Fibroblast of lung (primary cell): ENCODE measurements at regions not wholly inside any gene's neighbourhood (a gene's known extent, or its start where the extent isn't known, plus 50 kb on each side); places are given as distances from the start of the nearest gene placed in this dataset.

Experiments
- DNase-seq, 2 donors: peaks; one replicate each; pipeline versions ENCODE4 v3.0.0 to v3.0.0-alpha.2; 2010; ENCODE audit warnings: low read depth in 2 of 2
- H2AFZ ChIP-seq: 2 replicates; pipeline ENCODE4 v1.5.1; 2012; ENCODE audit warnings: low read length, control low read depth, inconsistent platforms
- H3K27ac ChIP-seq: 2 replicates; pipeline ENCODE4 v1.5.1; 2011; ENCODE audit warnings: low read length, control low read depth; ENCODE audit not compliant: insufficient read depth
- H3K27me3 ChIP-seq: 2 replicates; pipeline ENCODE4 v1.5.1; 2011; ENCODE audit warnings: mild to moderate bottlenecking, low read length; ENCODE audit not compliant: control insufficient read depth, insufficient read depth
- H3K36me3 ChIP-seq: 2 replicates; pipeline ENCODE4 v1.5.1; 2011; ENCODE audit warnings: low read length; ENCODE audit not compliant: control insufficient read depth, insufficient read depth
- H3K4me1 ChIP-seq: 2 replicates; pipeline ENCODE4 v1.5.1; 2011; ENCODE audit warnings: low read length; ENCODE audit not compliant: control insufficient read depth, insufficient read depth; ENCODE audit errors: extremely low read depth
- H3K4me2 ChIP-seq: 2 replicates; pipeline ENCODE4 v1.5.1; 2011; ENCODE audit warnings: low read length, control low read depth; ENCODE audit not compliant: insufficient read depth; ENCODE audit errors: extremely low read depth
- H3K4me3 ChIP-seq, 4 experiments: fragments of 200-600 bp in 1 of 4; sonication (generic) in 1 of 4; replicated peaks in 1 of 4; 2 replicates each; pipeline ENCODE4 v1.5.1; 2011 to 2016; ENCODE audit warnings: low read length in 4 of 4, low read depth in 3 of 4, mild to moderate bottlenecking in 3 of 4, control low read depth in 2 of 4, inconsistent platforms in 1 of 4, mixed read lengths in 1 of 4; ENCODE audit not compliant: insufficient read depth in 1 of 4; ENCODE audit errors: control extremely low read depth in 1 of 4
- H3K79me2 ChIP-seq: 2 replicates; pipeline ENCODE4 v1.5.1; 2012; ENCODE audit warnings: mild to moderate bottlenecking, low read length, inconsistent platforms; ENCODE audit not compliant: control insufficient read depth, insufficient read depth
- H3K9ac ChIP-seq: 2 replicates; pipeline ENCODE4 v1.5.1; 2011; ENCODE audit warnings: mild to moderate bottlenecking, low read length, control low read depth; ENCODE audit not compliant: insufficient read depth
- H3K9me3 ChIP-seq: 2 replicates; pipeline ENCODE4 v1.5.1; 2012; ENCODE audit warnings: low read depth, low read length; ENCODE audit not compliant: control insufficient read depth, insufficient read depth
- H4K20me1 ChIP-seq: 2 replicates; pipeline ENCODE4 v1.5.1; 2011; ENCODE audit warnings: low read length; ENCODE audit not compliant: control insufficient read depth, insufficient read depth; ENCODE audit errors: extremely low read depth
- EZH2 ChIP-seq: IDR thresholded peaks from 2 replicates; pipeline ENCODE4 v1.5.1; 2012; ENCODE audit warnings: low read length, control low read depth, mild to moderate bottlenecking; ENCODE audit errors: missing control alignments
- TF ChIP-seq, protein P1 (sequence below), 2 donors: IDR thresholded peaks in 1 of 2; conservative IDR thresholded peaks in 1 of 2; 1 replicate in 1 of 2; 2 replicates in 1 of 2; pipeline ENCODE4 v1.5.1; 2011 to 2012; ENCODE audit warnings: low read length in 2 of 2, control low read depth in 1 of 2, inconsistent platforms in 1 of 2, low read depth in 1 of 2, mild to moderate bottlenecking in 1 of 2

GRCh38 chr3:177513815-177514610, 316.7 kb upstream of the TBL1XR1 start:
- Histone ChIP-seq H3K27ac (no peak overlapping the region), H3K79me2 (no peaks in the 10 kb centered on the region), H3K4me2 (no peak overlapping the region), H3K4me1 (peaks cover 21% of the 10 kb centered on the region), H3K27me3 (no peaks in the 10 kb centered on the region), H4K20me1 (no peaks in the 10 kb centered on the region), H3K9me3 (no peaks in the 10 kb centered on the region), H3K4me3 (no peak overlapping the region), H2AFZ (no peak overlapping the region), H3K9ac (no peak overlapping the region), H3K36me3 (no peaks in the 10 kb centered on the region)
- DNase-seq: peak in 1 of 2 donors; percentile 47
- TF ChIP-seq, protein P1, sequence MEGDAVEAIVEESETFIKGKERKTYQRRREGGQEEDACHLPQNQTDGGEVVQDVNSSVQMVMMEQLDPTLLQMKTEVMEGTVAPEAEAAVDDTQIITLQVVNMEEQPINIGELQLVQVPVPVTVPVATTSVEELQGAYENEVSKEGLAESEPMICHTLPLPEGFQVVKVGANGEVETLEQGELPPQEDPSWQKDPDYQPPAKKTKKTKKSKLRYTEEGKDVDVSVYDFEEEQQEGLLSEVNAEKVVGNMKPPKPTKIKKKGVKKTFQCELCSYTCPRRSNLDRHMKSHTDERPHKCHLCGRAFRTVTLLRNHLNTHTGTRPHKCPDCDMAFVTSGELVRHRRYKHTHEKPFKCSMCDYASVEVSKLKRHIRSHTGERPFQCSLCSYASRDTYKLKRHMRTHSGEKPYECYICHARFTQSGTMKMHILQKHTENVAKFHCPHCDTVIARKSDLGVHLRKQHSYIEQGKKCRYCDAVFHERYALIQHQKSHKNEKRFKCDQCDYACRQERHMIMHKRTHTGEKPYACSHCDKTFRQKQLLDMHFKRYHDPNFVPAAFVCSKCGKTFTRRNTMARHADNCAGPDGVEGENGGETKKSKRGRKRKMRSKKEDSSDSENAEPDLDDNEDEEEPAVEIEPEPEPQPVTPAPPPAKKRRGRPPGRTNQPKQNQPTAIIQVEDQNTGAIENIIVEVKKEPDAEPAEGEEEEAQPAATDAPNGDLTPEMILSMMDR (conservative IDR thresholded peaks at IDR 0.05 in 1 of 2, IDR thresholded peaks at IDR 0.05 in 1 of 2; ENCODE audit: low read depth in 1 of 2, low read length in 2 of 2): no peak
- no peak for TF ChIP-seq EZH2

DNA sequence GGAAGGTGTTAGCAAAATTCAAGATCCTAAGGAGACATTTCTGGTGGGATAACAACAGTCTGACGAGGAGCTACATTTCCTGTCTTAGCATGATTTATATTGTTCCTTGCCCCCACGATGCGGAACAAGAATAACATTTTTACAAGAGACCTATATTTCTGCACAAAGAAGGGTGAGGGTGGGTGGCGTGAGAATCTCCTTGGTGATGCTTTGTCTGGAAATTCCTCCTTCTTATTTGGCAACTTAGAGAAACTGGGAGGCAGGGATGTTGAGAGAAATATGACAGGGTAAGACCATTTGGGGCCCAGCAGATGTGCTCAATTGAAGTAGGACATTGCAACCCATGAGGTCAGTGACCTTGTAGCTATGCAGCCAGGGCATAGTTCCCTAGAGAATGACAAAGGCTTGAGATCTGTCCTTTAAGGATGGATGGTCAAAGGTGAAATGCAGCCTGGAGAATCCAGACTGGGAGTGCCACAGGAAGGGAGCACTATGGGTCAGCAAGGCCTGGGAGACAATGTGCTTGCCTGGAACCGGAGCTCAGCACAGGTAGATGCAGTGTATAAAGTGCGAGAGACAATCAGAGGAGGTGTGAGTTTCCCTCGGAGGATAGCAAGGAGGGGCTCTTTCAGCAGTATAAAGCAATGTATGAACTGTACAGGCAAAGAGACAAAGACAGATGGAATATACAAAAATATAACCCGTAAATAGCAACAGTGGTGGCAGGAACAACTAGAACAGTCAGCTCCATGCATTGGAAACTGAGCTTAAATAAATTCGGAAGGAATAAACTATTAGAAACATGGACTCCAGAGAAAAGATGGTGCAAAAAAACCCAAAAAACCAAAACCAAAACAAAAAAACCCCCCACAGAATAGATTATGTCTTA, 317.6 kb upstream of the TBL1XR1 start:
- Histone ChIP-seq H2AFZ (no peak overlapping the region), H3K79me2 (no peaks in the 10 kb centered on the region), H3K27me3 (no peaks in the 10 kb centered on the region), H3K9me3 (no peaks in the 10 kb centered on the region), H3K36me3 (no peaks in the 10 kb centered on the region), H3K4me2 (no peak overlapping the region), H4K20me1 (no peaks in the 10 kb centered on the region), H3K9ac (no peak overlapping the region), H3K4me3 (no peak overlapping the region), H3K4me1 (peaks cover 21% of the 10 kb centered on the region), H3K27ac (no peak overlapping the region)
- no peak for TF ChIP-seq EZH2
- TF ChIP-seq, protein P1 (conservative IDR thresholded peaks at IDR 0.05 in 1 of 2, IDR thresholded peaks at IDR 0.05 in 1 of 2; ENCODE audit: low read depth in 1 of 2, low read length in 2 of 2): no peak
- no peak for DNase-seq

GRCh38 chr3:177515786-177516157, 318.5 kb upstream of the TBL1XR1 start:
- no peaks in the 10 kb centered on the region for H4K20me1 ChIP-seq
- no peaks in the 10 kb centered on the region for H3K36me3 ChIP-seq
- H3K4me2 ChIP-seq: no peak overlapping the region
- H3K79me2 ChIP-seq: no peaks in the 10 kb centered on the region
- H3K9ac ChIP-seq: no peak overlapping the region
- H3K9me3 ChIP-seq: no peaks in the 10 kb centered on the region
- H2AFZ ChIP-seq: no peak overlapping the region
- TF ChIP-seq, protein P1 (conservative IDR thresholded peaks at IDR 0.05 in 1 of 2, IDR thresholded peaks at IDR 0.05 in 1 of 2; ENCODE audit: low read depth in 1 of 2, low read length in 2 of 2): no peak
- TF ChIP-seq EZH2: no peak
- peaks cover 21% of the 10 kb centered on the region for H3K4me1 ChIP-seq
- no peak for DNase-seq
- H3K4me3 ChIP-seq: no peak overlapping the region
- H3K27ac ChIP-seq: peak overlapping the region; percentile 37
- H3K27me3 ChIP-seq: no peaks in the 10 kb centered on the region
